ENCODE measurements at regions not wholly inside any gene's neighbourhood (a gene's known extent, or its start where the extent isn't known, plus 50 kb on each side); places are given as distances from the start of the nearest gene placed in this dataset.

GRCh38 chr20:6683021-6683977 is 84.2 kb upstream of the BMP2 start:
- TF ChIP-seq CTCF (IDR thresholded peaks at IDR 0.05; ENCODE audit: insufficient read depth, low read length) (no peak), REST (IDR thresholded peaks at IDR 0.05; ENCODE audit: insufficient replicate concordance, low read depth) (no peak)

Measured in HL-60 (cell line).